ENCODE measurements at regions not wholly inside any gene's neighbourhood (a gene's known extent, or its start where the extent isn't known, plus 50 kb on each side); places are given as distances from the start of the nearest gene placed in this dataset.
"Not testable (repeated sequence)": the region's sequence is repeated elsewhere in the genome, so short reads cannot be mapped to it uniquely, and the experiment has no call there.

- FAIRE-seq = no peak
Measured at GRCh38 chr2:106339609-106340008, 128.6 kb downstream of the RGPD3 start.

DNA sequence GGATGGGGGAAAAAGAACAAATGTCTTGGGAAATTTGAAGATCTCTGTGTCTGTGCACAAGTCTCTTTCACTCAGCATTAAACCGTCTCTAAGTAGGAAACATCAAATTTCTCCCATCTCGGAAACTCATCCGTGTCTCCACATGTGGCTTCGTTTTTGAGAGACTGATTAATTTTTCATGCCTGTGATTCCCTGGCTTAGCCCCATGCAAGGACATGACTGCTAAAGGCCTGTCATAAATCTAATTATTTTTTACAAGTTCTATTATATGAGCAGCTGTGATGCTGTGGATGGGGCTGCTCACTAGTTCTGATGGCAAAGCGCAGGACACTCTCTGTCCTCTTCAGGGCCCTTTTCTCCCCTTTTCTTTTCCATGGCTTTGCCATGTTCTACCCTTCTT lies 129.1 kb downstream of the RGPD3 start:
- FAIRE-seq = no peak

- no peak for FAIRE-seq
Measured at GRCh38 chr2:106338043-106338442, 130.2 kb downstream of the RGPD3 start.

DNA sequence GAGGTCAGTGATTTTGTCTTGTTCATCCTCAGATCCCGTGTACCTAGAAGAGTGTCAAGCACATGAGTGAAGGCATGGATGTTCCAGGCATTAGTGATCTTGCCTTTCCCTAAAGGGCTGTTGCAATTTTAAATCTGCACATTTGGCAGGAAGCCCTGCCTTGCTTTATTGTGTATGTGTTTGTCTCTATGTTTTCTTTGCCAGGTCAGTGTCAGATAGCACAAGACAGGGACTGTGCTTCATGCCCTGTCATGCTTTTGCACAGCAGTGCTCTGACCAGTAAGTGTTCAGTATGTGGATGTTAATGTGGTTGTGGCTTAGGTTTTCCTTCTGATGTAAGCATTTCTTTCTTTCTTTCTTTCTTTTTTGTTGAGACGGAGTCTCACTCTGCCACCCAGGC lies 131.5 kb downstream of the RGPD3 start:
- FAIRE-seq = no peak

- FAIRE-seq = no peak
Measured at GRCh38 chr2:106336108-106336507, 132.1 kb downstream of the RGPD3 start.

- FAIRE-seq = no peak
Measured at GRCh38 chr2:106334802-106335201, 133.4 kb downstream of the RGPD3 start.

GRCh38 chr2:106333253-106333873 lies 134.8 kb downstream of the RGPD3 start:
- FAIRE-seq = not testable (repeated sequence)

DNA sequence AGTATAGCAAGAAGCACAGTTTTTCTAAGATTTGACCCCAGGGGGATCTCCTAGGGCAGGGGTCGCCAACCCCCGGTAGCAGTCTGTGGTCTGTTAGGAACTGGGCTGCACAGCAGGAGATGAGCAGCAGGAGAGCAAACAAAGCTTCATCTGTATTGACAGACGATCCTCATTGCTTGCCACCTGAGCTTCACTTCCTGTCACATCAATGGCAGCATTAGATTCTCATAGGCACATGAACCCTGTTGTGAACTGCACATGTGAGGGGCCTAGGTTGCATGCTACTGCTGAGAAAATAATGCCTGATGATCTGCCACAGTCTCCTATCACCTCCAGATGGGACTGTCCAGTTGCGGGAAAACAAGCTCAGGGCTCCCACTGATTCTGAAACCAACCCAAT lies 136.2 kb downstream of the RGPD3 start:
- FAIRE-seq = no peak

GRCh38 chr2:106330384-106331261 lies 136.5 kb upstream of the UXS1 start:
- FAIRE-seq = not testable (repeated sequence)

DNA sequence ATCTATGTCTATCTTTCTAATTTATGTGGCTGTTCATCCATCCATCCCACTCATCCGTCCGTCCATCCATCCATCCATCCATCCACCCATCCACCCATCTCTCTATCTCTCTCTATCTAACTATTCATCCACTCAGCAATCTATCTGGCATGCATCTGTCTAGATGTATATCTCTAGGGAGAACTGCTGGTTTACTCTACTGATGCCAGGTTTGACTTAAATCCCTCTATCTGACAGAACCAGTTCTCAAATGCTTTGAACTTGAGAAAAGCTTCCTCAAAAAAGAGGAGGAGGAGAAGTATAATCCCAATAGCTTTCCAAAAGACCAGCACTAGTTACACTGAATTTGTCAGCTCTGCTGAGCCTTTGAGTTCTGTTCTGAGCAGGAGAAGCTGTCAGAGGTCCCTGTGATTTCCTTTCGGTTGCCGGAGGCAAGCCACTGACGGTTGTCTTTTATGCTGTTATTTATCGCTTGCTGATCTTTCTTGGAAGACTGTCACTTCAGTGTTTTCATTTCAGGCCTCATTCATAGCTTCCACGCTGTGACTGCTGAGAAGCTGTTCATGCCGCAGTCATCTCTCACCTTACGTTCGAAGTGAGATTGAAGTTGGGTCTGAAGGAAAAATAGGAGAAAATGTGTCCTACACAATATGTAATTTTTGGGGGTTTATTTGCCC lies 129.4 kb upstream of the UXS1 start:
- FAIRE-seq = no peak

GRCh38 chr2:106322281-106322680 lies 128.2 kb upstream of the UXS1 start:
- no peak for FAIRE-seq

DNA sequence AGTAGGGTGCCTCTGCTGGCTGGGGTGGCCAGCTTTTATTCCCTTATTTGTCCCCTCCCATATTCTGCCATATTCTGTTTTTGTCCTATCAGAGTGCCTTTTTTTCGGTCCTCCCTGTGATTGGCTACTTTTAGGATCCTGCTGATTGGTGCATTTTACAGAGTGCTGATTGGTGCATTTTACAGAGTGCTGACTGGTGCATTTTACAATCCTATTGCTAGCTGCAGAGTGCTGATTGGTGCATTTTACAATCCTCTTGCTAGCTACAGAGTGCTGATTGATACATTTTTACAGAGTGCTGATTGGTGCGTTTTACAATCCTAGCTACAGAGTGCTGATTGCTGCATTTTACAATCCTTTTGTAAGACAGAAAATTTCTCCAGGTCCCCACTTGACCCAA lies 126.3 kb upstream of the UXS1 start:
- not testable (repeated sequence) for FAIRE-seq

GRCh38 chr2:106316915-106317314 lies 122.8 kb upstream of the UXS1 start:
- FAIRE-seq = no peak

DNA sequence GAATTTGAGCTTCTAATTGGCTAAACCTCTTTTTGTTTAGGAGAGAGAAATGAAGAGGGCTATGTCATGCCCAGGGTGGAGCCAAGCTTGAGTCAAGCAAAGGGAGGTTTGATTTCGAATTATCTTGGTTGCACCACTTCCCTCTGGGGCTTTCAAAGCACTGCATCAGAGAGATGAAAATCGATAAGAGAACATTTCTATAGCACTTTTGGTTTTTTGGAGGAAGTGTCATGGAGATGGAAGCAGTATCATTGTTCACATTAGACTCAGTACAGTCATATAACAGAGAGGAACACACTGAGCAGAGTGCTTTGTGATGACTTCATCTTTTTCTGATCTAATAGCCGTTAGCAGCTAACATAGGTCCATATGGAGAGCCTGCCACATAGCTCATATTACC lies 120.3 kb upstream of the UXS1 start:
- FAIRE-seq = no peak

DNA sequence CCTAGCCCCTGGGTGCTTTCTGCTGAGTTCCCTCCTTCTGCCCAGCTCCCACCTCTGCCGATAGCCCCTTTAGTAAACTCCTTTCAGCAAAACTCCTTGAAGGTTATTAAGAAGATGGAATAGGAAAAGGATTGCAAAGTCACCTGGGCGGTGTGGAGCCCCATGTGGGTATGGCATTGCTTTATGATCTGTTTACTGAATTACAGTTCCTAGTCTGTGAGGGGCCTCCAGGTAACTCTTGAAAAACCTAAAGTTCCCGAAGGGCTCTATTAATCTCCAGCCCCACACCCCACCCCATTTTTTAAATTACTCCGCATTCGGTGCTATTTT lies 116.9 kb upstream of the UXS1 start:
- FAIRE-seq = no peak

GRCh38 chr2:106307860-106308259 lies 113.8 kb upstream of the UXS1 start:
- FAIRE-seq = no peak

DNA sequence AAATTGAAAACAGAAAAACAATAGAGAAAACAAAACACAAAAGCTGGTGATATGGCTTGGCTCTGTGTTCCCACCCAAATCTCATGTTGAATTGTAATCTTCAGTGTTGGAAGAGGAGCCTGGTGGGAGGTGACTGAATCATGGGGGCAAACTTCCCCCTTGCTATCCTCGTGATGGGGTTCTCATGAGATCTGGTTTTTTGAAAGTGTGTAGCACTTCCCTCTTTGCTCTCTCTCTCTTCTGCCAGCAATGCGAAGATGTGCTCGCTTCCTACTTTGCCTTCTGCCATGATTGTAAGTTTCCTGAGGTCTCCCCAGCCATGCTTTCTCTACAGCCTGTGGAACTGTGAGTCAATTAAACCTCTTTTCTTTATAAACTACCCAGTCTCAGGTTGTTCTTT lies 112.3 kb upstream of the UXS1 start:
- FAIRE-seq = no peak

DNA sequence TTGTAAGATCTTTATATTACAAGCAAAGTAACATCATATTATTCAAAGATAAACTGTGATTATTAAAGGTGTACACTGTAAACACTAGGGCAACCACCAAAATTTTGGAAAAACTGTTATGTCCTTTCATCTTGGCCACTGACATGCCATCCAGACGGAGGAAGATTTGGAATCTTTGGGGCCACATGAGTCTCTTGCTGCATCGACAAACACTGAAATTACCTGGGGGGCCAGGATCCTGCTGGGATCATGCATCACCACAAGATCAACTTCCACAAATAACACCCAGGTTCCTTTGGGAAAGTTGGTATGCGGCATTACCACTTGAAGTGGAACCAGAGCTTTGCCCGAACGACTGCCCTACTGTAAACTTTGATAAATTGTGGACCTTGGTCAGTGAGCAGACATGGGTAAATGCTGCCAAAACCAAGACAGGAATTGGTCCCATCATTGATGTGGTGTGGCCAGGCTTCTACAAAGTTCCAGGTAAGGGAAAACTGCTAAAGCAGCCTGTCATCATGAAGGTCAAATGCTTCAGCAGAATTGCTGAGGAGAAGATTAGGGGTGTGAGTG lies 110.6 kb upstream of the UXS1 start:
- FAIRE-seq = no peak

- FAIRE-seq = no peak
Measured at GRCh38 chr2:106299696-106300095, 105.6 kb upstream of the UXS1 start.

DNA sequence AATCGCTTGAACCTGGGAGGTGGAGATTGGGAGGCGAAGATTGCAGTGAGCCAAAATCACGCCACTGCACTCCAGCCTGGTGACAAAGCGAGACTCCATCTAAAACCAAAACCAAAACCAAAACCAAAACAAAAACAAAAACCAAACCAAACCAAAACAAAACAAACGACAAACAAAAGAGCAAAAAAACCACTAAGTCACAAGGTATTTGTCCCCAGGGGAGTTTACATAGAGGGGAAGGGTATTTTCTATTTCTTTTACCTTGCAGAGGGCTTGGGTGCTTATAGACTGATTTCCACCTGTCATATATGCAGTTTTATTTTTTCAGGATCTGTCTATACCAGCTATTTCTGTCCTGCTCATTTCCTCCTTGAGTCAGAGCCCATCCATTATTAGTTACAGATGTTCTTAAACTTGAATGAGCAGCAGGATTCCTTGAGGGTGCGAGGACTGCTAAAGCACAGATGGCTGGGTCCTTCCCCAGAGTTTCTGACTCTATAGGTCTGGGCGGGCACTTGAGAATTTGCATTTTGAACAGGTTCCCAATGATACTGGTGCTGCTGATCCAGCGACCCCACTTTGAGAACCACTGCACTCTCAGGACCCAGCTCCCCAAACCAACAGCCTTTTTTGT lies 102.2 kb upstream of the UXS1 start:
- no peak for FAIRE-seq

GRCh38 chr2:106294182-106294581 lies 100.1 kb upstream of the UXS1 start:
- FAIRE-seq = no peak

- FAIRE-seq = no peak
Measured at GRCh38 chr2:106293271-106293783, 99.2 kb upstream of the UXS1 start.

GRCh38 chr2:106292627-106293026 lies 98.5 kb upstream of the UXS1 start:
- no peak for FAIRE-seq
